HL-60 (cell line): ENCODE measurements at regions not wholly inside any gene's neighbourhood (a gene's known extent, or its start where the extent isn't known, plus 50 kb on each side); places are given as distances from the start of the nearest gene placed in this dataset.

Experiments used
- DNase-seq, 2 experiments: peaks; one replicate each; pipeline ENCODE4 v3.0.0-alpha.2; 2010 to 2020; ENCODE audit warnings: low read depth in 1 of 2, low spot score in 1 of 2
- H3K27ac ChIP-seq: fragments of 250-450 bp; sonication (Bioruptor Pico); replicated peaks from 2 replicates; pipeline ENCODE4 v1.5.1; 2020; ENCODE audit warnings: mild to moderate bottlenecking, moderate library complexity
- H3K27me3 ChIP-seq: fragments of 250-450 bp; sonication (Bioruptor Pico); 2 replicates; pipeline ENCODE4 v1.5.1; 2021; ENCODE audit warnings: mild to moderate bottlenecking, moderate library complexity; ENCODE audit not compliant: insufficient read depth, poor library complexity, severe bottlenecking
- H3K4me3 ChIP-seq: replicated peaks from 2 replicates; pipeline ENCODE4 v1.5.1; 2011; ENCODE audit warnings: mild to moderate bottlenecking, control low read depth, low read length; ENCODE audit not compliant: insufficient read depth
- GABPA ChIP-seq: IDR thresholded peaks from 2 replicates; pipeline ENCODE4 v1.6.1; 2012; ENCODE audit warnings: low read depth
- POLR2AphosphoS5 ChIP-seq: IDR thresholded peaks from 2 replicates; pipeline ENCODE4 v1.6.1; 2012; ENCODE audit warnings: low read depth
- SPI1 ChIP-seq: IDR thresholded peaks from 2 replicates; pipeline ENCODE4 v1.6.1; 2012; ENCODE audit warnings: low read depth, mild to moderate bottlenecking, borderline replicate concordance
- TF ChIP-seq, protein P1 (sequence below): IDR thresholded peaks from one replicate; pipeline ENCODE4 v1.5.1; 2011; ENCODE audit warnings: low read length, control low read depth, inconsistent platforms; ENCODE audit not compliant: insufficient read depth
- TF ChIP-seq, protein P2 (sequence below): IDR thresholded peaks from 2 replicates; pipeline ENCODE4 v1.6.1; 2012; ENCODE audit warnings: low read depth; ENCODE audit not compliant: insufficient replicate concordance

DNA sequence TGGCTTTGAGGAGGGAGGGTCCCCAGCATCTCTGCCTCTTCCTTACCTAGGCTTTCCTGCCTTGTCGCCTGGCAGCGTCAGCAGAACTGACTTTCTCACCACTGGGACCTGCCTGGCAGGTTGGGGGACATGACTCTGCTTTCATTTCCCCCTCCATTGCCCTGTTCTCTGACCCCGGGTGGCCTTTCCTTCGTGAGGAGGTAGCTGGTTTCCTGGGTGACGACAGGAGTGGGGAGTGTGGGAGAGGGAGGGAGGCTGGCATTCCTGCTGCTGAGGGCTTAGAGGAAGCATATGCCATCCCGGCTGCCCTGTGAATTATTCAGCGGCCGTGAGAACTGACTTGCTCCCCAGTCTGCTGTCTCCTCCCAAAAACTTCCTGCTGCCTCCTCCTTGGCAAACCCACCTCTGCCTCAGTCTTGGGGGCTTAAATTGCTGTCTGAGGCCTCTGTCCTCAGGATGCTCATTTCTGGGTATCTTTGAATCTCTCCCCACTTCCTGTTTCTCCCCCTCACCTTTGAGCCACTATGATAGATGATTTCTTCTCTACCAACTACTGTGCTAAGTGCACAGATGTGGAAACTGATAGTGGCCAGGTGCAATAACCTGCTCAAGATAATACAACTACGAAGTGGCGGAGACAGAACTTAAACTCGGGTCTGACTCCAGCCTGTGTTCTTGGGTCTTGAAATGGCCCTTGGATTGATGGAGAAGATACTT lies 182.0 kb upstream of the CSF3R start:
- Histone ChIP-seq H3K4me3 (no peak overlapping the region), H3K27me3 (peaks cover 5% of the 10 kb centered on the region), H3K27ac (no peak overlapping the region)
- DNase-seq = no peak
- TF ChIP-seq, protein P1, sequence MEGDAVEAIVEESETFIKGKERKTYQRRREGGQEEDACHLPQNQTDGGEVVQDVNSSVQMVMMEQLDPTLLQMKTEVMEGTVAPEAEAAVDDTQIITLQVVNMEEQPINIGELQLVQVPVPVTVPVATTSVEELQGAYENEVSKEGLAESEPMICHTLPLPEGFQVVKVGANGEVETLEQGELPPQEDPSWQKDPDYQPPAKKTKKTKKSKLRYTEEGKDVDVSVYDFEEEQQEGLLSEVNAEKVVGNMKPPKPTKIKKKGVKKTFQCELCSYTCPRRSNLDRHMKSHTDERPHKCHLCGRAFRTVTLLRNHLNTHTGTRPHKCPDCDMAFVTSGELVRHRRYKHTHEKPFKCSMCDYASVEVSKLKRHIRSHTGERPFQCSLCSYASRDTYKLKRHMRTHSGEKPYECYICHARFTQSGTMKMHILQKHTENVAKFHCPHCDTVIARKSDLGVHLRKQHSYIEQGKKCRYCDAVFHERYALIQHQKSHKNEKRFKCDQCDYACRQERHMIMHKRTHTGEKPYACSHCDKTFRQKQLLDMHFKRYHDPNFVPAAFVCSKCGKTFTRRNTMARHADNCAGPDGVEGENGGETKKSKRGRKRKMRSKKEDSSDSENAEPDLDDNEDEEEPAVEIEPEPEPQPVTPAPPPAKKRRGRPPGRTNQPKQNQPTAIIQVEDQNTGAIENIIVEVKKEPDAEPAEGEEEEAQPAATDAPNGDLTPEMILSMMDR = no peak
- TF ChIP-seq SPI1 (no peak), POLR2AphosphoS5 (no peak), GABPA (no peak)
- TF ChIP-seq, protein P2, sequence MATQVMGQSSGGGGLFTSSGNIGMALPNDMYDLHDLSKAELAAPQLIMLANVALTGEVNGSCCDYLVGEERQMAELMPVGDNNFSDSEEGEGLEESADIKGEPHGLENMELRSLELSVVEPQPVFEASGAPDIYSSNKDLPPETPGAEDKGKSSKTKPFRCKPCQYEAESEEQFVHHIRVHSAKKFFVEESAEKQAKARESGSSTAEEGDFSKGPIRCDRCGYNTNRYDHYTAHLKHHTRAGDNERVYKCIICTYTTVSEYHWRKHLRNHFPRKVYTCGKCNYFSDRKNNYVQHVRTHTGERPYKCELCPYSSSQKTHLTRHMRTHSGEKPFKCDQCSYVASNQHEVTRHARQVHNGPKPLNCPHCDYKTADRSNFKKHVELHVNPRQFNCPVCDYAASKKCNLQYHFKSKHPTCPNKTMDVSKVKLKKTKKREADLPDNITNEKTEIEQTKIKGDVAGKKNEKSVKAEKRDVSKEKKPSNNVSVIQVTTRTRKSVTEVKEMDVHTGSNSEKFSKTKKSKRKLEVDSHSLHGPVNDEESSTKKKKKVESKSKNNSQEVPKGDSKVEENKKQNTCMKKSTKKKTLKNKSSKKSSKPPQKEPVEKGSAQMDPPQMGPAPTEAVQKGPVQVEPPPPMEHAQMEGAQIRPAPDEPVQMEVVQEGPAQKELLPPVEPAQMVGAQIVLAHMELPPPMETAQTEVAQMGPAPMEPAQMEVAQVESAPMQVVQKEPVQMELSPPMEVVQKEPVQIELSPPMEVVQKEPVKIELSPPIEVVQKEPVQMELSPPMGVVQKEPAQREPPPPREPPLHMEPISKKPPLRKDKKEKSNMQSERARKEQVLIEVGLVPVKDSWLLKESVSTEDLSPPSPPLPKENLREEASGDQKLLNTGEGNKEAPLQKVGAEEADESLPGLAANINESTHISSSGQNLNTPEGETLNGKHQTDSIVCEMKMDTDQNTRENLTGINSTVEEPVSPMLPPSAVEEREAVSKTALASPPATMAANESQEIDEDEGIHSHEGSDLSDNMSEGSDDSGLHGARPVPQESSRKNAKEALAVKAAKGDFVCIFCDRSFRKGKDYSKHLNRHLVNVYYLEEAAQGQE = no peak

DNA sequence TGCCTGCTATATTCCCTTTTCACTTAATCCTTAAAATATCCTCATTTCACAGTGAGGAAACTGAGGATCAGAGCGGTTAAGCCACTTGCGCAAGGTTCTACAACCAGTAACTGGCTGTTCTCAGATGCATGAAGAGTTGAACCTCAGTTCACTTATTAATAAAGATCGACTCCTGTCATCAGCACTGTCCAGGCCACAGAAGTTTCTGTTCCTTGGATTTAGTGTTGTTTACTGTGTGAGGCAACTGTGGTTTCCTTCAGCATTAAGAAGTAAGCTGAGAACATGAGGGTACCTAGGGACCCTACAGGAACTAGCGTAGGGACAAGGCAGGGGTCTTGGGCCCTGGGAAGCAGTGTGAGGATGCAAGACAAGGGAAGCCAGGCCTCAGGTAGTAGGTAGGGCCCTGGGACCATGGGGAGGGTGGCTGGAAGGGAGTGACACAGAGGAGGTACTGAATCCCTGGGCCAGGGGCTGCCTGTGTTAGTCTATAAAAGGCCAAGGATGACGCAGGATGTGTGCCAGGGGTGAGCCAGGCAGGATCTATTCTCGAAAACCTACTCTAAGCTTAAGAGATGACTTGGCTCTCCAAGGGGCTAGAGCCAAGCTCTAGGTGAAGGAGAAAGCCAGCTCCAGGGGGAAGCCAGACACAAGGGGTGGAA lies 181.2 kb upstream of the CSF3R start:
- TF ChIP-seq GABPA (no peak), SPI1 (no peak), POLR2AphosphoS5 (no peak)
- TF ChIP-seq, protein P1 = no peak
- TF ChIP-seq, protein P2 = no peak
- DNase-seq = no peak
- Histone ChIP-seq H3K4me3 (no peak overlapping the region), H3K27ac (no peak overlapping the region), H3K27me3 (peaks cover 5% of the 10 kb centered on the region)

DNA sequence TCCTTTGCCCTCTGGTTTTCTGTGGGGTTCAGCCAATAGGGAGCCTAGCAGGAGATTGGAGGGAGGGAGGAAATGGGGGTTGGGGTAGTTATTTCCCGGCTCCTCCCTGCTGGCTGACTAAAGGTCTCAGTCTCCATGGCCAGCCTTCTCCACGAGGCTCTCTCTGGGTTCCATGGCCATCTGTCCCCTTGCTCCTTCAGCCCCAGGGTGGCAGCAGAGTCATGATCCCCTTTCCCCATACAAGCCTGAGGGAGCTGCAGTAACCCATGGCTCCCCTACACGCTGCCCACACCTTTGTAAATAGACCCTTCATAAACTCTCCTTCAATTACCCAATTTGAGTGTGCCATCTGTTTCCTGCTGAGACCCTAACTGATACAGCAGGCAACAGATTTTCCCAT lies 176.1 kb upstream of the CSF3R start:
- no peak for DNase-seq
- Histone ChIP-seq H3K27ac (no peak overlapping the region), H3K4me3 (no peak overlapping the region), H3K27me3 (peaks cover 3% of the 10 kb centered on the region)
- TF ChIP-seq, protein P2 = no peak
- TF ChIP-seq SPI1 = no peak
- TF ChIP-seq GABPA = no peak
- no peak for TF ChIP-seq POLR2AphosphoS5
- TF ChIP-seq, protein P1 = no peak
